ENCODE measurements at regions not wholly inside any gene's neighbourhood (a gene's known extent, or its start where the extent isn't known, plus 50 kb on each side); places are given as distances from the start of the nearest gene placed in this dataset.

- no peak for DNase-seq
Measured at GRCh38 chr18:64254399-64255093, 105.7 kb upstream of the LINC00305 start.

GRCh38 chr18:64253873-64254272 lies 105.0 kb upstream of the LINC00305 start:
- no peak for DNase-seq

- no peak for DNase-seq
Measured at GRCh38 chr18:64253222-64253621, 104.3 kb upstream of the LINC00305 start.

DNA sequence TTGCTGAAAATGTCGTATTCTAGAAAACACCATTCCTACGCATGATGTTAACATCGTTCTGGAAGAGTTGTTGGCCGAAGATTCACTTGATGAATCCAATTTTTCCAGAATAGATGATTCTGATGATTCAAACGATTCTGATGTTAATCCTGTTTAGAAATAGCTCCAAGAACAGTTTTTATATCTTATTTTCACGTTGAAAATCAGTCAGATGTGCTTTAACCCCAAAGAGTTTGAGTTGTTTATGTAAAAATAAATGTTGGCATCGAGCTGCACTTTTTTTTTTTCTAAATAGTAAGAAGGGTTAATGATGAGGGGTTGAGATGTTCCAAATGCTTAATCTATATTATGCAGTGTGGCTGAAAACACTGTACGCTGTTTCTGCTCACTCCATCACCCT lies 99.9 kb upstream of the LINC00305 start:
- no peak for DNase-seq

DNA sequence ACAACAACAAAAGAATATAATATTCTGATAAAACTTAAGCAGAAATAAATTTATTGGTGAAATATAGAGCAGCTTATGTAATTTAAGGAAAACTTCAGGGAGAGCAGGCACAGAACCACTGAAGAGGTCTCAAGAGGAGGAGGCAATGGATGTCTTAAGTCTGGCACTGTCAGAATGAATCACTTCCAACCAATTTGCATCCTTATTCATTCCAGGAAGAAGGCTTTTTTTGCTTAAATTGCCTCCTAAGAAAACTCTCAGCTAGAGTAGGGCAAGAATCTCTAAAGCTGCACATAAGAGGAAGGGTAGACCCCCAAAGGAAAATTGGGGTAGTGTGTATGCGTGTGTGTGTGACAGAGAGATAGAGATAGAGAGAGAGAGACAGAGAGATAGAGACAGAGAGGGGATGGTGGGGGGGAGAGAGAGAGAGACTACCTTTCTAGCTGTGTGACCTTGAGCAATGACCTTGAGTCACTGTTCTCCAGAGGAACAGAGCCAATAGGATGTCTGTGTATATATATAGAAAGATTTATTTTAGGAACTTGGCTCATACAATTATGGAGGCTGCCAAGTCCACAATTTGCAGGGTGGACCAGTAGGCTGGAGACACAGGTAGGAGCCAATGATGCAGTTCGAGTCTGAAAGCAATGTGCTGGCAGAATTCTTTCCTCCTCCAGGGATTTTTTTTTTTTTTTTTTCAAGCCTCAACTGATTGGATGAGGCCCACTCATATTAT lies 96.4 kb upstream of the LINC00305 start:
- no peak for DNase-seq

DNA sequence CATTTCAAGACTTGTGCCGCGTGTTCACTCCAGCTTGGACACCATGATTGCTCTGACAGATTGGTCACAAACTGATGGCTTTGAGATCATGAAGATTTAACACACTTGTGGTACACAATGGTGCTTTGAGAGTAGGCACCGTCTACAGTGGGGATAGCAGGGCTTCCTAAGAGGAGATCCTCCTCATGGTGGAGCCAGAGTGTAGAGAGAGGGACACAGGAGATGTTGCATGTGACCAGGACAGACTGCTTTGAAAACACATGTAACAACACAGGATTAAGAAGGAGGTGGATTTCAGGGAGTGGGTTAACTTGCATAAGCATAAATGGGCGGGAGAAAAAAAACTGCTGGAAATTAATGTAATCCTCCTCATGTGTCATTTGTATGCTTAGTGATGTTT lies 95.7 kb upstream of the LINC00305 start:
- DNase-seq, result peak in 2 of 51 donors; percentile 3

- no peak for DNase-seq
Measured at GRCh38 chr18:64240316-64240715, 91.4 kb upstream of the LINC00305 start.

DNA sequence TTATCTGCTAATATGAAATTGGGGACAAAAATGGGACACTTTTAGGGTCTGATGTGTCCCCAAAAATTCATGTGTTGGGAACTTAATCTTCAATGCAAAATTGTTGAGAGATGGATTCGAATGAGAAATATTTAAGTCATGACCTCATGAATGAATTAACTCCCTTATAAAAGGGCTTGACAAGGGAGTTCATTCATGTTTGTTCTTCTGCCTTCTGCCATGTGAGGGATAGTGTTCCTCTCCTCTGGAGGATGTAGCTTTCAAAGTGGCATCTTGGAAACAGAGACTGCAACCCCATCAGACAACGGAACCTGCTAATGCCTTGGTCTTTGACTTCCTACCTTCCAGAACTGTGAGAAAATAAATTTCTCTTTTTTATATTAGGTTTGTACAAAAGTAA lies 89.2 kb upstream of the LINC00305 start:
- DNase-seq, result no peak

- no peak for DNase-seq
Measured at GRCh38 chr18:64234321-64234720, 85.4 kb upstream of the LINC00305 start.

- DNase-seq, result no peak
Measured at GRCh38 chr18:64233851-64234250, 85.0 kb upstream of the LINC00305 start.

GRCh38 chr18:64220941-64221340 lies 72.1 kb upstream of the LINC00305 start:
- no peak for DNase-seq

- DNase-seq, result no peak
Measured at GRCh38 chr18:64219517-64219916, 70.6 kb upstream of the LINC00305 start.

DNA sequence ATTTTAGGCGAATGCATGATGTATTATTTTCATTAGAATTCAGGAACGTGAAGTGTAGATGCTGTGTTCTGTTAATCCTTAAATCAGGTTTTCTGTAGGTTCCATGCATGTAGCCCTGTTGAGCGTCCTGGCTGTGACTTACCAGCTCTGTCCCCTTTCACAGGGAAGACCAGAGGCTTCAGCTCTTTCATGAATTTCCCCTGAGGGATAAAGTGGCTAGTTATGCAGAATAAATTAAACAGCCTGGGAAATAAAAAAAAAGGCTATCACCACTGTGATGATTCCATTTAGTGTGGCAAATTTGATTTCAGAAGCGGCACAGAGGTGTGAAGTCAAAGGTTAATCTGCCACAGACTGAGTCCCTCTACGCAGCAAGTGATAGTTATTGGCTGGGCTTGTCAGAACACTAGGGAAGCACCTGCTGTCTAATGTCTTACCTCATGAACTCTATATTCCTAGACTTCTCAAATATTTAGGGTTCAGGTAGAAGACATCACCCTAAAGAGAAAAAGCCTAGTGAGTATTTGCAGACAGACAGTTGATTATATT lies 61.6 kb upstream of the LINC00305 start:
- no peak for DNase-seq

GRCh38 chr18:64208516-64208915 lies 59.6 kb upstream of the LINC00305 start:
- no peak for DNase-seq

- DNase-seq, result no peak
Measured at GRCh38 chr18:64207820-64208219, 58.9 kb upstream of the LINC00305 start.

GRCh38 chr18:64203295-64203694 lies 54.4 kb upstream of the LINC00305 start:
- no peak for DNase-seq

DNA sequence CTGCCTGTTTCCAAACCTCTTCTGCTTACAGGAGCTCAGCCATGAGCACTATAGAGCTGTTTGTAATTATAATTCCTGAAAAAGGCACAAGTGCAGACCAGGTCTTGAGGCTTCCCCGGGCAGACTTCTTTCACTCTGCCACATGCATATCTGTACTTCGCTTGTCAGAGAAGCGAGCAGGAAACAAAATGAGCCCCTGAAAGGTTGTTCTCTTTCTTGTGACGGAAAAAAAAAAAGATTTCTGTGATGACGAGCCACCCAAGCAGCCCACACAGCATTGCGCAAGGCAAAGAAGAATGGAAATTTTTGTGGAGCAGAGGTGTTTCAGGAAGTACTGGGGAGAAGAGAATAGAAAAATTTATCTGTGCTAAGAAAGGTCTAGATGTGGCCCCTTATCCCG lies 54.0 kb upstream of the LINC00305 start:
- DNase-seq, result peak in 1 of 51 donors; percentile 33

GRCh38 chr18:64202210-64202836 lies 53.4 kb upstream of the LINC00305 start:
- DNase-seq, result no peak

- DNase-seq, result no peak
Measured at GRCh38 chr18:64201781-64202180, 52.9 kb upstream of the LINC00305 start.

- no peak for DNase-seq
Measured at GRCh38 chr18:64199581-64199980, 50.7 kb upstream of the LINC00305 start.
